ENCODE measurements at regions not wholly inside any gene's neighbourhood (a gene's known extent, or its start where the extent isn't known, plus 50 kb on each side); places are given as distances from the start of the nearest gene placed in this dataset.

GRCh38 chr18:7169601-7170000 is 52.0 kb upstream of the LAMA1 start:
- no peak for TF ChIP-seq CTCF (IDR thresholded peaks at IDR 0.05)
- TF ChIP-seq EZH2phosphoT487 (IDR thresholded peaks at IDR 0.05; ENCODE audit: borderline replicate concordance, low read depth), result no peak
- no peak for TF ChIP-seq RCOR1 (IDR thresholded peaks at IDR 0.05; ENCODE audit: low read length)
- TF ChIP-seq RFX5 (IDR thresholded peaks at IDR 0.05; ENCODE audit: low read length), result no peak
- TF ChIP-seq USF1 (IDR thresholded peaks at IDR 0.05; ENCODE audit: borderline replicate concordance, low read depth), result no peak
- no peak for TF ChIP-seq TAF1 (IDR thresholded peaks at IDR 0.05; ENCODE audit: borderline replicate concordance, low read depth, low read length)
- TF ChIP-seq, protein P1, sequence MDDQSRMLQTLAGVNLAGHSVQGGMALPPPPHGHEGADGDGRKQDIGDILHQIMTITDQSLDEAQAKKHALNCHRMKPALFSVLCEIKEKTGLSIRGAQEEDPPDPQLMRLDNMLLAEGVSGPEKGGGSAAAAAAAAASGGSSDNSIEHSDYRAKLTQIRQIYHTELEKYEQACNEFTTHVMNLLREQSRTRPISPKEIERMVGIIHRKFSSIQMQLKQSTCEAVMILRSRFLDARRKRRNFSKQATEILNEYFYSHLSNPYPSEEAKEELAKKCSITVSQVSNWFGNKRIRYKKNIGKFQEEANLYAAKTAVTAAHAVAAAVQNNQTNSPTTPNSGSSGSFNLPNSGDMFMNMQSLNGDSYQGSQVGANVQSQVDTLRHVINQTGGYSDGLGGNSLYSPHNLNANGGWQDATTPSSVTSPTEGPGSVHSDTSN (IDR thresholded peaks at IDR 0.05), result no peak
- TF ChIP-seq FOSL2 (IDR thresholded peaks at IDR 0.05; ENCODE audit: borderline replicate concordance, low read depth), result no peak
- TF ChIP-seq, protein P2, sequence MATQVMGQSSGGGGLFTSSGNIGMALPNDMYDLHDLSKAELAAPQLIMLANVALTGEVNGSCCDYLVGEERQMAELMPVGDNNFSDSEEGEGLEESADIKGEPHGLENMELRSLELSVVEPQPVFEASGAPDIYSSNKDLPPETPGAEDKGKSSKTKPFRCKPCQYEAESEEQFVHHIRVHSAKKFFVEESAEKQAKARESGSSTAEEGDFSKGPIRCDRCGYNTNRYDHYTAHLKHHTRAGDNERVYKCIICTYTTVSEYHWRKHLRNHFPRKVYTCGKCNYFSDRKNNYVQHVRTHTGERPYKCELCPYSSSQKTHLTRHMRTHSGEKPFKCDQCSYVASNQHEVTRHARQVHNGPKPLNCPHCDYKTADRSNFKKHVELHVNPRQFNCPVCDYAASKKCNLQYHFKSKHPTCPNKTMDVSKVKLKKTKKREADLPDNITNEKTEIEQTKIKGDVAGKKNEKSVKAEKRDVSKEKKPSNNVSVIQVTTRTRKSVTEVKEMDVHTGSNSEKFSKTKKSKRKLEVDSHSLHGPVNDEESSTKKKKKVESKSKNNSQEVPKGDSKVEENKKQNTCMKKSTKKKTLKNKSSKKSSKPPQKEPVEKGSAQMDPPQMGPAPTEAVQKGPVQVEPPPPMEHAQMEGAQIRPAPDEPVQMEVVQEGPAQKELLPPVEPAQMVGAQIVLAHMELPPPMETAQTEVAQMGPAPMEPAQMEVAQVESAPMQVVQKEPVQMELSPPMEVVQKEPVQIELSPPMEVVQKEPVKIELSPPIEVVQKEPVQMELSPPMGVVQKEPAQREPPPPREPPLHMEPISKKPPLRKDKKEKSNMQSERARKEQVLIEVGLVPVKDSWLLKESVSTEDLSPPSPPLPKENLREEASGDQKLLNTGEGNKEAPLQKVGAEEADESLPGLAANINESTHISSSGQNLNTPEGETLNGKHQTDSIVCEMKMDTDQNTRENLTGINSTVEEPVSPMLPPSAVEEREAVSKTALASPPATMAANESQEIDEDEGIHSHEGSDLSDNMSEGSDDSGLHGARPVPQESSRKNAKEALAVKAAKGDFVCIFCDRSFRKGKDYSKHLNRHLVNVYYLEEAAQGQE (IDR thresholded peaks at IDR 0.05; ENCODE audit: low read depth, low read length), result no peak
- no peak for TF ChIP-seq SIN3A (IDR thresholded peaks at IDR 0.05; ENCODE audit: borderline replicate concordance, low read depth, low read length)

Measured in SK-N-SH (cell line).